ENCODE measurements at regions not wholly inside any gene's neighbourhood (a gene's known extent, or its start where the extent isn't known, plus 50 kb on each side); places are given as distances from the start of the nearest gene placed in this dataset.
A peak's percentile ranks its signal among the peaks of the same experiment; 100 is the strongest.

GRCh38 chr4:186839122-186840037, 115.7 kb upstream of the FAT1 start:
- H4K20me1 ChIP-seq (ENCODE audit: control insufficient read depth, extremely low read depth, insufficient read depth, low read length), result no peaks in the 10 kb centered on the region
- no peaks in the 10 kb centered on the region for H3K79me2 ChIP-seq (ENCODE audit: control insufficient read depth, insufficient read depth, low read length)
- no peaks in the 10 kb centered on the region for H3K9me1 ChIP-seq (ENCODE audit: control insufficient read depth, extremely low read depth, insufficient read depth, low read length)
- no peaks in the 10 kb centered on the region for H3K27me3 ChIP-seq (ENCODE audit: control insufficient read depth, extremely low read depth, insufficient read depth, low read length)
- H3K4me2 ChIP-seq (ENCODE audit: control insufficient read depth, extremely low read depth, insufficient read depth, low read depth, low read length), result peak overlapping the region; percentile 81
- no peaks in the 10 kb centered on the region for H3K9me3 ChIP-seq (ENCODE audit: control insufficient read depth, low read depth, low read length)
- H3K27ac ChIP-seq (ENCODE audit: control insufficient read depth, insufficient read depth, low read length), result peak overlapping the region; percentile 73
- DNase-seq (ENCODE audit: low read depth, low spot score) (no peak), FAIRE-seq (peak; percentile 77)
- peak overlapping the region; percentile 96 for H2AFZ ChIP-seq (ENCODE audit: control insufficient read depth, low read length)
- peak overlapping the region in 2 of 3 experiments; percentile 18 to 27 for H3K4me3 ChIP-seq (ENCODE audit: control insufficient read depth in 2 of 3, extremely low read depth in 1 of 3, insufficient read depth in 2 of 3, low read depth in 1 of 3, low read length in 3 of 3)
- peaks cover 20% of the 10 kb centered on the region for H3K4me1 ChIP-seq (ENCODE audit: control insufficient read depth, extremely low read depth, insufficient read depth, low read length)
- dilution Hi-C loops (cut with MboI; ENCODE audit: extremely low pct_ligation_motif_present, low sequenced_read_pairs), result no loop called here
- TF ChIP-seq EZH2 (IDR thresholded peaks at IDR 0.05; ENCODE audit: low read length) (no peak), CTCF (optimal IDR thresholded peaks at IDR 0.05 in 1 of 3, IDR thresholded peaks at IDR 0.05 in 1 of 3, conservative IDR thresholded peaks at IDR 0.05 in 1 of 3; ENCODE audit: extremely low read depth in 1 of 3, insufficient read depth in 2 of 3, low read length in 3 of 3) (no peak)
- H3K9ac ChIP-seq (ENCODE audit: control insufficient read depth, extremely low read depth, insufficient read depth, low read length), result peak overlapping the region; percentile 58
- H3K36me3 ChIP-seq (ENCODE audit: control insufficient read depth in 2 of 2, extremely low read depth in 1 of 2, insufficient read depth in 2 of 2, low read length in 2 of 2), result no peaks in the 10 kb centered on the region

- no peak for FAIRE-seq
- H2AFZ ChIP-seq (ENCODE audit: control insufficient read depth, low read length), result peak overlapping the region; percentile 20
Observed at GRCh38 chr4:186840222-186840701, 116.6 kb upstream of the FAT1 start.

More at GRCh38 chr4:186840222-186840701, 116.6 kb upstream of the FAT1 start:
- peak overlapping the region; percentile 73 for H3K27ac ChIP-seq (ENCODE audit: control insufficient read depth, insufficient read depth, low read length)
- H3K27me3 ChIP-seq (ENCODE audit: control insufficient read depth, extremely low read depth, insufficient read depth, low read length), result no peaks in the 10 kb centered on the region
- H3K9me3 ChIP-seq (ENCODE audit: control insufficient read depth, low read depth, low read length), result no peaks in the 10 kb centered on the region
- H3K36me3 ChIP-seq (ENCODE audit: control insufficient read depth in 2 of 2, extremely low read depth in 1 of 2, insufficient read depth in 2 of 2, low read length in 2 of 2), result no peaks in the 10 kb centered on the region
- H3K9me1 ChIP-seq (ENCODE audit: control insufficient read depth, extremely low read depth, insufficient read depth, low read length), result no peaks in the 10 kb centered on the region
- dilution Hi-C loops (cut with MboI; ENCODE audit: extremely low pct_ligation_motif_present, low sequenced_read_pairs), result no loop called here
- no peak for TF ChIP-seq CTCF (optimal IDR thresholded peaks at IDR 0.05 in 1 of 3, IDR thresholded peaks at IDR 0.05 in 1 of 3, conservative IDR thresholded peaks at IDR 0.05 in 1 of 3; ENCODE audit: extremely low read depth in 1 of 3, insufficient read depth in 2 of 3, low read length in 3 of 3)
- no peak for TF ChIP-seq EZH2 (IDR thresholded peaks at IDR 0.05; ENCODE audit: low read length)
- peak overlapping the region; percentile 81 for H3K4me2 ChIP-seq (ENCODE audit: control insufficient read depth, extremely low read depth, insufficient read depth, low read depth, low read length)
- DNase-seq (ENCODE audit: low read depth, low spot score), result no peak
- peak overlapping the region; percentile 58 for H3K9ac ChIP-seq (ENCODE audit: control insufficient read depth, extremely low read depth, insufficient read depth, low read length)
- peak overlapping the region in 1 of 3 experiments; percentile 27 for H3K4me3 ChIP-seq (ENCODE audit: control insufficient read depth in 2 of 3, extremely low read depth in 1 of 3, insufficient read depth in 2 of 3, low read depth in 1 of 3, low read length in 3 of 3)
- no peaks in the 10 kb centered on the region for H3K79me2 ChIP-seq (ENCODE audit: control insufficient read depth, insufficient read depth, low read length)
- no peaks in the 10 kb centered on the region for H4K20me1 ChIP-seq (ENCODE audit: control insufficient read depth, extremely low read depth, insufficient read depth, low read length)
- H3K4me1 ChIP-seq (ENCODE audit: control insufficient read depth, extremely low read depth, insufficient read depth, low read length), result peaks cover 29% of the 10 kb centered on the region
